ENCODE measurements at regions not wholly inside any gene's neighbourhood (a gene's known extent, or its start where the extent isn't known, plus 50 kb on each side); places are given as distances from the start of the nearest gene placed in this dataset.

DNA sequence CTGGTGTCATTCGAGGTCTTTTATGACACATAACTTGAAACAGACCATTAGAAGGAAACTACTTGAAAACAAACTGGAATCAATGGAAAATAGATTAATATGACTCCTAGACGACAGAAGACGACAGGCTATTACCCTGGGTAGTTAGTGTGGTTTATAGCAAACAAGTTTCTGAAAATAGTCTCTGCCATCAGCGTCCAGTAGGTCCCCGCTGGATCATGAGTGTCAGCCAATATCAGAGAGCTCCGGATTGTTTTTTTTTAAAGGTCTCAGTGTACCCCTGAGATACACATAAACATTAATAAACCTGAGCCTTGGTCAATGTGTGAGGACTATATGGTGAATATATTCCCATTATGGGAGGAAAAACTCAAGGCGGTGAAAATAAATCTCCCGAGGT is 115.0 kb upstream of the THUMPD2 start:
- in situ Hi-C loops (cut with MboI) (no loop called here), intact Hi-C loops (cut with micrococcal nuclease; ENCODE audit: unreplicated experiment) (no loop called here)
- no peak overlapping the region for H2AFZ ChIP-seq (ENCODE audit: control insufficient read depth, low read depth, low read length)
- H3K27ac ChIP-seq (ENCODE audit: control insufficient read depth, insufficient read depth): no peak overlapping the region
- H3K79me2 ChIP-seq (ENCODE audit: control insufficient read depth, insufficient read depth, low read length): no peaks in the 10 kb centered on the region
- H3K27me3 ChIP-seq (replicated peaks in 1 of 2; ENCODE audit: control insufficient read depth in 2 of 2, insufficient read depth in 2 of 2, low read length in 1 of 2): 0 out of 4 replicates have a peak, but pooled peaks cover 0 to 4% of the 10 kb centered on the region in 2 experiments
- no peaks in the 10 kb centered on the region for H4K20me1 ChIP-seq (ENCODE audit: control insufficient read depth, insufficient read depth)
- H3K9ac ChIP-seq (ENCODE audit: control insufficient read depth, insufficient read depth, low read length): no peak overlapping the region
- H3K4me3 ChIP-seq: no peak overlapping the region
- no peaks in the 10 kb centered on the region for H3K4me1 ChIP-seq (ENCODE audit: control insufficient read depth, insufficient read depth, low read length)
- no peak for FAIRE-seq
- no peaks in the 10 kb centered on the region for H3K9me3 ChIP-seq (replicated peaks; ENCODE audit: control insufficient read depth, insufficient read depth, low read length)
- WGBS (ENCODE audit: insufficient coverage, insufficient replicate concordance, low lambda C conversion rate, missing lambda C conversion rate): 36% methylated on average over 8 of the region's 8 CpGs
- RAD21 ChIA-PET (ENCODE audit: unreplicated experiment): no interaction called here
- no peak for ATAC-seq
- SMC1A ChIA-PET (ENCODE audit: uncharacterized antibody, unreplicated experiment): no interaction called here
- POLR2A ChIA-PET: no interaction called here
- no peak for DNase-seq (ENCODE audit: low read depth, low spot score)
- no TSS peak for BruUV-seq (replicated peaks)
- TF ChIP-seq RB1 (IDR thresholded peaks at IDR 0.05; ENCODE audit: borderline replicate concordance): no peak
- no peak for TF ChIP-seq YY1 (IDR thresholded peaks at IDR 0.05; ENCODE audit: low read depth, low read length)
- no peaks in the 10 kb centered on the region for H3K36me3 ChIP-seq (ENCODE audit: control insufficient read depth in 2 of 2, insufficient read depth in 2 of 2, low read length in 1 of 2)
- CTCF ChIA-PET: no interaction called here
- H3K4me2 ChIP-seq (ENCODE audit: control insufficient read depth, insufficient read depth): no peak overlapping the region

DNA sequence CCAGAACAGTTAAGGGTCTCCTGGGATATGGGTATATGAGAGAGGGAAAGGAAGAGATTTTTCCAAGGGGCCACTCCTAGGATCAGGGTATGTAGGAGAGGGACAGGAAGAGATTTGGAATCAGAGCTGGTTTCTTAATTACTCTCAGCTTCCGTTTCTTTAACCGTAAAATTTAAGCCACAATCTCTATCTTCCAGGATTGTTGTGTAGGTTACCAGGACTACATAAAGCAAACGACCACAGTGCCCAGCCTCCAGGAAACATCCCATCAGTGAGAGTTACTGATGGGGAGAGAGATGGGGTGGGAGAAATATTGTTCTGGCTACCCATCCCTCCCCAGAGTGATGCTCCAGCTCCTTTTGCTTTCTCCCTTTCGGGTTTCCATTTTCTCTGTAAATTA is 114.6 kb upstream of the THUMPD2 start:
- 35% methylated on average over 4 of the region's 4 CpGs for WGBS (ENCODE audit: insufficient coverage, insufficient replicate concordance, low lambda C conversion rate, missing lambda C conversion rate)
- in situ Hi-C loops (cut with MboI) (no loop called here), intact Hi-C loops (cut with micrococcal nuclease; ENCODE audit: unreplicated experiment) (no loop called here)
- no peaks in the 10 kb centered on the region for H3K4me1 ChIP-seq (ENCODE audit: control insufficient read depth, insufficient read depth, low read length)
- no peak overlapping the region for H2AFZ ChIP-seq (ENCODE audit: control insufficient read depth, low read depth, low read length)
- no peaks in the 10 kb centered on the region for H3K9me3 ChIP-seq (replicated peaks; ENCODE audit: control insufficient read depth, insufficient read depth, low read length)
- TF ChIP-seq, protein P1, sequence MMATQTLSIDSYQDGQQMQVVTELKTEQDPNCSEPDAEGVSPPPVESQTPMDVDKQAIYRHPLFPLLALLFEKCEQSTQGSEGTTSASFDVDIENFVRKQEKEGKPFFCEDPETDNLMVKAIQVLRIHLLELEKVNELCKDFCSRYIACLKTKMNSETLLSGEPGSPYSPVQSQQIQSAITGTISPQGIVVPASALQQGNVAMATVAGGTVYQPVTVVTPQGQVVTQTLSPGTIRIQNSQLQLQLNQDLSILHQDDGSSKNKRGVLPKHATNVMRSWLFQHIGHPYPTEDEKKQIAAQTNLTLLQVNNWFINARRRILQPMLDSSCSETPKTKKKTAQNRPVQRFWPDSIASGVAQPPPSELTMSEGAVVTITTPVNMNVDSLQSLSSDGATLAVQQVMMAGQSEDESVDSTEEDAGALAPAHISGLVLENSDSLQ (IDR thresholded peaks at IDR 0.05): no peak
- TF ChIP-seq CREM (IDR thresholded peaks at IDR 0.05; ENCODE audit: low read depth) (no peak), DPF2 (IDR thresholded peaks at IDR 0.05) (no peak), HDAC6 (IDR thresholded peaks at IDR 0.05; ENCODE audit: unreplicated experiment) (no peak), HCFC1 (IDR thresholded peaks at IDR 0.05; ENCODE audit: low read length) (no peak), IKZF1 (conservative IDR thresholded peaks at IDR 0.05) (no peak)
- TF ChIP-seq, protein P2, sequence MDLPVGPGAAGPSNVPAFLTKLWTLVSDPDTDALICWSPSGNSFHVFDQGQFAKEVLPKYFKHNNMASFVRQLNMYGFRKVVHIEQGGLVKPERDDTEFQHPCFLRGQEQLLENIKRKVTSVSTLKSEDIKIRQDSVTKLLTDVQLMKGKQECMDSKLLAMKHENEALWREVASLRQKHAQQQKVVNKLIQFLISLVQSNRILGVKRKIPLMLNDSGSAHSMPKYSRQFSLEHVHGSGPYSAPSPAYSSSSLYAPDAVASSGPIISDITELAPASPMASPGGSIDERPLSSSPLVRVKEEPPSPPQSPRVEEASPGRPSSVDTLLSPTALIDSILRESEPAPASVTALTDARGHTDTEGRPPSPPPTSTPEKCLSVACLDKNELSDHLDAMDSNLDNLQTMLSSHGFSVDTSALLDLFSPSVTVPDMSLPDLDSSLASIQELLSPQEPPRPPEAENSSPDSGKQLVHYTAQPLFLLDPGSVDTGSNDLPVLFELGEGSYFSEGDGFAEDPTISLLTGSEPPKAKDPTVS (IDR thresholded peaks at IDR 0.05; ENCODE audit: low read depth, low read length): no peak
- TF ChIP-seq, protein P3, sequence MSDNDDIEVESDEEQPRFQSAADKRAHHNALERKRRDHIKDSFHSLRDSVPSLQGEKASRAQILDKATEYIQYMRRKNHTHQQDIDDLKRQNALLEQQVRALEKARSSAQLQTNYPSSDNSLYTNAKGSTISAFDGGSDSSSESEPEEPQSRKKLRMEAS (IDR thresholded peaks at IDR 0.05; ENCODE audit: low read depth, low read length): no peak
- TF ChIP-seq, protein P4, sequence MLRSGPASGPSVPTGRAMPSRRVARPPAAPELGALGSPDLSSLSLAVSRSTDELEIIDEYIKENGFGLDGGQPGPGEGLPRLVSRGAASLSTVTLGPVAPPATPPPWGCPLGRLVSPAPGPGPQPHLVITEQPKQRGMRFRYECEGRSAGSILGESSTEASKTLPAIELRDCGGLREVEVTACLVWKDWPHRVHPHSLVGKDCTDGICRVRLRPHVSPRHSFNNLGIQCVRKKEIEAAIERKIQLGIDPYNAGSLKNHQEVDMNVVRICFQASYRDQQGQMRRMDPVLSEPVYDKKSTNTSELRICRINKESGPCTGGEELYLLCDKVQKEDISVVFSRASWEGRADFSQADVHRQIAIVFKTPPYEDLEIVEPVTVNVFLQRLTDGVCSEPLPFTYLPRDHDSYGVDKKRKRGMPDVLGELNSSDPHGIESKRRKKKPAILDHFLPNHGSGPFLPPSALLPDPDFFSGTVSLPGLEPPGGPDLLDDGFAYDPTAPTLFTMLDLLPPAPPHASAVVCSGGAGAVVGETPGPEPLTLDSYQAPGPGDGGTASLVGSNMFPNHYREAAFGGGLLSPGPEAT (IDR thresholded peaks at IDR 0.05; ENCODE audit: low read depth): no peak
- TF ChIP-seq, protein P5, sequence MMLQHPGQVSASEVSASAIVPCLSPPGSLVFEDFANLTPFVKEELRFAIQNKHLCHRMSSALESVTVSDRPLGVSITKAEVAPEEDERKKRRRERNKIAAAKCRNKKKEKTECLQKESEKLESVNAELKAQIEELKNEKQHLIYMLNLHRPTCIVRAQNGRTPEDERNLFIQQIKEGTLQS (IDR thresholded peaks at IDR 0.05; ENCODE audit: borderline replicate concordance, extremely low read depth, low read depth, low read length): no peak
- RAD21 ChIA-PET (ENCODE audit: unreplicated experiment): interaction anchor here (0.6 kb wide), 1 partner anchor 56 kb away, joined by 3 read pairs; no protein-coding TSS in a partner anchor
- no peak overlapping the region for H3K4me2 ChIP-seq (ENCODE audit: control insufficient read depth, insufficient read depth)
- H3K36me3 ChIP-seq (ENCODE audit: control insufficient read depth in 2 of 2, insufficient read depth in 2 of 2, low read length in 1 of 2): no peaks in the 10 kb centered on the region
- SMC1A ChIA-PET (ENCODE audit: uncharacterized antibody, unreplicated experiment): no interaction called here
- ATAC-seq (no peak), FAIRE-seq (no peak), DNase-seq (ENCODE audit: low read depth, low spot score) (no peak)
- H3K27ac ChIP-seq (ENCODE audit: control insufficient read depth, insufficient read depth): no peak overlapping the region
- H3K9ac ChIP-seq (ENCODE audit: control insufficient read depth, insufficient read depth, low read length): no peak overlapping the region
- H3K4me3 ChIP-seq: no peak overlapping the region
- 0 out of 4 replicates have a peak, but pooled peaks cover 0 to 4% of the 10 kb centered on the region in 2 experiments for H3K27me3 ChIP-seq (replicated peaks in 1 of 2; ENCODE audit: control insufficient read depth in 2 of 2, insufficient read depth in 2 of 2, low read length in 1 of 2)
- H3K79me2 ChIP-seq (ENCODE audit: control insufficient read depth, insufficient read depth, low read length): no peaks in the 10 kb centered on the region
- CTCF ChIA-PET: no interaction called here
- no TSS peak for BruUV-seq (replicated peaks)
- no peaks in the 10 kb centered on the region for H4K20me1 ChIP-seq (ENCODE audit: control insufficient read depth, insufficient read depth)
- POLR2A ChIA-PET: no interaction called here

Measured in GM12878 (cell line).